ENCODE measurements at regions not wholly inside any gene's neighbourhood (a gene's known extent, or its start where the extent isn't known, plus 50 kb on each side); places are given as distances from the start of the nearest gene placed in this dataset.
"Not testable (repeated sequence)": the region's sequence is repeated elsewhere in the genome, so short reads cannot be mapped to it uniquely, and the experiment has no call there.

- Mint-ChIP-seq H3K27ac (no peak overlapping the region), H3K9me3 (peaks cover 19% of the 10 kb centered on the region), H3K4me3 (no peak overlapping the region), H3K27me3 (ENCODE audit: insufficient read depth) (no peaks in the 10 kb centered on the region; the same call in 1 of the 2 replicates), H3K36me3 (ENCODE audit: low read depth) (no peaks in the 10 kb centered on the region), H3K4me1 (ENCODE audit: low read depth) (no peaks in the 10 kb centered on the region)
- DNase-seq = no peak
- no peak for TF ChIP-seq CTCF (IDR thresholded peaks at IDR 0.05)
These were observed 212.3 kb downstream of the LMBRD1 start for GRCh38 chr6:69584536-69584912.

DNA sequence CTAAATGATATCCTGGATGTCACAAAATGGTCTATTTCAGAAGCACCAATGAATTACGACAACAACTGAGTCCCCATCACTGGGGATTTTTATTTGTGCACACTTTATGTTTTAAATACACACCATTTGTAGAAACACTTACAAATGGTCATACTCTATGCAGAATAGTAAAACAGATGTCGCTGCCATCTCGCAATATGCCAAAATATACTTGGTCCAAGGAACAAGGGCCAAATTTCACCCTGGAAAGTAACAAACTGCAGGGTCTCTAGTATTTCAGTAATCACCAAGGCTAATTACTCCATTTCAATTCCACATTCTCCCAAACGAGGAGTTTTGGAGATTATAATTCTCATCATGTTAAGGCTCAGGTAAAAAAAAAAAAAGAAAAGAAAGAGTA is 215.2 kb downstream of the LMBRD1 start:
- Mint-ChIP-seq H3K4me3 (no peak overlapping the region), H3K27me3 (ENCODE audit: insufficient read depth) (no peaks in the 10 kb centered on the region; the same call in 1 of the 2 replicates), H3K27ac (no peak overlapping the region), H3K9me3 (peaks cover 19% of the 10 kb centered on the region), H3K36me3 (ENCODE audit: low read depth) (no peaks in the 10 kb centered on the region), H3K4me1 (ENCODE audit: low read depth) (no peaks in the 10 kb centered on the region)
- TF ChIP-seq CTCF (IDR thresholded peaks at IDR 0.05) = no peak
- no peak for DNase-seq

GRCh38 chr6:69580706-69581105 is 216.1 kb downstream of the LMBRD1 start:
- Mint-ChIP-seq H3K27me3 (ENCODE audit: insufficient read depth) (no peaks in the 10 kb centered on the region; the same call in 1 of the 2 replicates), H3K27ac (no peak overlapping the region), H3K9me3 (peaks cover 15% of the 10 kb centered on the region)

DNA sequence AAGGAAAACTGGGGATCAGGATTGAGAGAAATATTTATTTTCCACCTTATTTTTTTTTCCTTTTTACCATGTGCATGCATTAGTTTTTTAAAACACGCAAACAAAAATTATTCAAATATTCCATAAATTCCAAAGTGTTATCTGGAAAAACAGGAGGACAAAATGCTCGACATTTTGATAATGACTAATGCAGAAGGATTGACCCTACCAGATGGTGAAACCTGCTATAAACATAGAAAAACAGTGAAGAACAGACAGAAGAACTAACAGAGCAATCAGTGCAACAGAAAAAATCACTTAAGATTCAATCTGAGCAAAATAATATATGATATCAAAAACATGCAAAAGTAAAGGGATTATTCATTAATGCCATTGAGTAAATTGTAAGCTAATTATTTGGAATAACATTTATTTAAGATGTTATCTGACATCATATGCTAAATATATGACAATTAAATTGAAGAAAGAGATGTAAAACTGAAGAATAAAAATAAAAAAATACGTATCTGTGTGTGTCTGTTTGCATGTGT is 218.4 kb downstream of the LMBRD1 start:
- Mint-ChIP-seq H3K27me3 (ENCODE audit: insufficient read depth) (no peaks in the 10 kb centered on the region), H3K36me3 (ENCODE audit: low read depth) (no peaks in the 10 kb centered on the region; the same call in 1 of the 2 replicates), H3K4me3 (no peak overlapping the region), H3K4me1 (ENCODE audit: low read depth) (no peaks in the 10 kb centered on the region), H3K27ac (no peak overlapping the region), H3K9me3 (peaks cover 12% of the 10 kb centered on the region)
- no peak for TF ChIP-seq CTCF (IDR thresholded peaks at IDR 0.05)
- DNase-seq = no peak

More at GRCh38 chr6:69580706-69581105, 216.1 kb downstream of the LMBRD1 start:
- no peak for DNase-seq
- H3K4me3 Mint-ChIP-seq = no peak overlapping the region
- no peak for TF ChIP-seq CTCF (IDR thresholded peaks at IDR 0.05)
- H3K4me1 Mint-ChIP-seq (ENCODE audit: low read depth) = no peaks in the 10 kb centered on the region
- no peaks in the 10 kb centered on the region for H3K36me3 Mint-ChIP-seq (ENCODE audit: low read depth)

DNA sequence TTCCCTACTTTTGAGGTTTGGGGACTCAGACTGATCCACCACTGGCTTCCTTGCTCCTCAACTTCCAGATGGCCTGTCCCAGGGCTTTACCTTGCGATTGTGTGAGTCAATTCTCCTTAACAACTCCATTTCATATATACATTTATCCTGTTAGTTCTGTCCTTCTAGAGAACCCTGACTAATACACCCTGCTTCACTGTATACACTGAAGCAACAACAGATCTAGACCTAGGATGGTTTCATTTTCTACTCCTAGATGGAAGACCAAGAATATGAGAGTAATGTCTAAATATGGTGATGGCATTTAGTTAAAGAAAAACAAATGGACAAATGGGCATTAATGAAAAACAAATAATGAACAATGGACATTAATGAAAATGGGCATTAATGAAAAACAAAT is 225.6 kb downstream of the LMBRD1 start:
- Mint-ChIP-seq H3K4me3 (no peak overlapping the region), H3K27ac (no peak overlapping the region), H3K4me1 (ENCODE audit: low read depth) (no peaks in the 10 kb centered on the region), H3K27me3 (ENCODE audit: insufficient read depth) (no peaks in the 10 kb centered on the region), H3K9me3 (peaks cover 36% of the 10 kb centered on the region), H3K36me3 (ENCODE audit: low read depth) (peaks cover 5% of the 10 kb centered on the region; the same call in 1 of the 2 replicates)
- DNase-seq = no peak
- no peak for TF ChIP-seq CTCF (IDR thresholded peaks at IDR 0.05)

DNA sequence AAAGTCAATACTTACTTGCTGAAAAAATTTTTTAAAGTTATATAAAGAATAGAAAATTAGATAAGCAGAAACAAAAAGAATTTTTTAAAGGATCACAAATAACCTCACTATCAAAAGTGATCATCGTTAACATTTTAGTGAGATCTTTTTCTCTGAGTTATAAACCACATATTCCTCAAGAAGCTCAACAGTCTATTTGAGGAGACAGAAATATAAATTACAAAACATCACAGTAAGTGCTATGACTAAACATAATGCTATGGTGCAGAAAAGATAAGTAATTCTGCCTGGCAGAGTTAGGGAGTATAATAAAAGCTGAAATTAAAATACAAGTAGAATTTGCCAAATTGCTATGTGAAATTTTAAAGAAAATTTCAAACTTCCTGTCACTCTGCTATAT is 226.7 kb downstream of the LMBRD1 start:
- DNase-seq = no peak

DNA sequence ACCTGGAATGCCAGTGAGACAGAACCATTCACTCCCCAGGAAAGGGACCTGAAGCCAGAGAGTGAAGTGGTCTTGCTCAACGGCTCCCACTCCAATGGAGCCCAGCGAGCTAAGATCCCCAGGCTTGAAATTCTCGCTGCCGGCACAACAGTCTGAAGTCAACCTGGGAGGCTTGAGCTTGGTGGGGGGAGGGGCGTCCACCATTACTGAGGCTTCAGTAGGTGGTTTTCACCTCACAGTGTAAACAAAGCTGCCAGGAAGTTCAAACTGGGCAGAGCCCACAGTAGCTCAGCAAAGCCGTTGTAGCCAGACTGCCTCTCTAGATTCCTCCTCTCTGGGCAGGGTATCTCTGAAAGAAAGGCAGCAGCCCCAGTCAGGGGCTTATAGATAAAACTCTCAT is 236.2 kb downstream of the LMBRD1 start:
- DNase-seq; H3K4me1 Mint-ChIP-seq (ENCODE audit: low read depth); H3K27me3 Mint-ChIP-seq (ENCODE audit: insufficient read depth); H3K4me3 Mint-ChIP-seq; H3K27ac Mint-ChIP-seq; H3K36me3 Mint-ChIP-seq (ENCODE audit: low read depth): not testable (repeated sequence)
- H3K9me3 Mint-ChIP-seq = peaks cover 64% of the 10 kb centered on the region

More for the DNA sequence above, 226.7 kb downstream of the LMBRD1 start:
- no peak for TF ChIP-seq CTCF (IDR thresholded peaks at IDR 0.05)
- Mint-ChIP-seq H3K4me1 (ENCODE audit: low read depth) (no peaks in the 10 kb centered on the region), H3K36me3 (ENCODE audit: low read depth) (peaks cover 5% of the 10 kb centered on the region; the same call in 1 of the 2 replicates), H3K4me3 (no peak overlapping the region), H3K9me3 (peaks cover 47% of the 10 kb centered on the region), H3K27ac (no peak overlapping the region), H3K27me3 (ENCODE audit: insufficient read depth) (no peaks in the 10 kb centered on the region)
